AG04450 (cell line): ENCODE measurements at regions not wholly inside any gene's neighbourhood (a gene's known extent, or its start where the extent isn't known, plus 50 kb on each side); places are given as distances from the start of the nearest gene placed in this dataset.

Experiments
- CTCF ChIA-PET: fragments of 300-600, 350-600 bp; formaldehyde crosslinking; extraction: SDS; loops from one replicate; lab custom pipeline; 2022; ENCODE audit warnings: antibody characterized with exemption, inconsistent platforms; lab: Charles Lee
- POLR2A ChIA-PET: fragments of 350-600 bp; formaldehyde crosslinking; extraction: SDS; loops from one replicate; lab custom pipeline; 2021; ENCODE audit warnings: antibody characterized with exemption, inconsistent platforms; lab: Yijun Ruan, JAX
- DNase-seq: peaks from one replicate; pipeline ENCODE4 v3.0.0-alpha.2; 2011; ENCODE audit warnings: low read depth, low spot score
- H3K27ac ChIP-seq: one replicate; pipeline ENCODE4 v1.5.1; 2012; ENCODE audit warnings: low read depth, low read length, control low read depth
- H3K27me3 ChIP-seq: one replicate; pipeline ENCODE4 v1.6.0; 2012; ENCODE audit warnings: low read length; ENCODE audit not compliant: control insufficient read depth, insufficient read depth
- H3K4me3 ChIP-seq: 2 replicates; pipeline ENCODE4 v1.5.1; 2011; ENCODE audit warnings: mild to moderate bottlenecking, low read depth, low read length, control low read depth
- H3K9me3 ChIP-seq: 2 replicates; pipeline ENCODE4 v1.5.1; 2012; ENCODE audit warnings: low read length; ENCODE audit not compliant: control insufficient read depth, insufficient read depth
- TF ChIP-seq, protein P1 (sequence below): IDR thresholded peaks from 2 replicates; pipeline ENCODE4 v1.5.1; 2011; ENCODE audit warnings: low read depth, low read length, control low read depth, inconsistent platforms

- Histone ChIP-seq H3K27ac (no peak overlapping the region), H3K4me3 (no peak overlapping the region), H3K9me3 (peaks cover 8% of the 10 kb centered on the region; the same call in 1 of the 2 replicates), H3K27me3 (no peaks in the 10 kb centered on the region)
- CTCF ChIA-PET: interaction anchor here (0.6 to 0.9 kb wide), 2 partner anchors 9 to 44 kb away, joined by 3 read pairs; no protein-coding TSS in a partner anchor
- DNase-seq: no peak
- TF ChIP-seq, protein P1, sequence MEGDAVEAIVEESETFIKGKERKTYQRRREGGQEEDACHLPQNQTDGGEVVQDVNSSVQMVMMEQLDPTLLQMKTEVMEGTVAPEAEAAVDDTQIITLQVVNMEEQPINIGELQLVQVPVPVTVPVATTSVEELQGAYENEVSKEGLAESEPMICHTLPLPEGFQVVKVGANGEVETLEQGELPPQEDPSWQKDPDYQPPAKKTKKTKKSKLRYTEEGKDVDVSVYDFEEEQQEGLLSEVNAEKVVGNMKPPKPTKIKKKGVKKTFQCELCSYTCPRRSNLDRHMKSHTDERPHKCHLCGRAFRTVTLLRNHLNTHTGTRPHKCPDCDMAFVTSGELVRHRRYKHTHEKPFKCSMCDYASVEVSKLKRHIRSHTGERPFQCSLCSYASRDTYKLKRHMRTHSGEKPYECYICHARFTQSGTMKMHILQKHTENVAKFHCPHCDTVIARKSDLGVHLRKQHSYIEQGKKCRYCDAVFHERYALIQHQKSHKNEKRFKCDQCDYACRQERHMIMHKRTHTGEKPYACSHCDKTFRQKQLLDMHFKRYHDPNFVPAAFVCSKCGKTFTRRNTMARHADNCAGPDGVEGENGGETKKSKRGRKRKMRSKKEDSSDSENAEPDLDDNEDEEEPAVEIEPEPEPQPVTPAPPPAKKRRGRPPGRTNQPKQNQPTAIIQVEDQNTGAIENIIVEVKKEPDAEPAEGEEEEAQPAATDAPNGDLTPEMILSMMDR: no peak
- POLR2A ChIA-PET: no interaction called here
Measured at GRCh38 chr5:92514896-92515295, 1066.1 kb downstream of the NR2F1-AS1 start.

GRCh38 chr5:92513067-92513466 lies 1068.0 kb downstream of the NR2F1-AS1 start:
- ChIA-PET CTCF (no interaction called here), POLR2A (no interaction called here)
- Histone ChIP-seq H3K9me3 (peaks cover 11% of the 10 kb centered on the region; the same call in 1 of the 2 replicates), H3K27ac (no peak overlapping the region), H3K4me3 (no peak overlapping the region), H3K27me3 (no peaks in the 10 kb centered on the region)
- DNase-seq: no peak
- TF ChIP-seq, protein P1: no peak

GRCh38 chr5:92508271-92508670 lies 1072.7 kb downstream of the NR2F1-AS1 start:
- TF ChIP-seq, protein P1: no peak
- peaks cover 5% of the 10 kb centered on the region; the same call in 1 of the 2 replicates for H3K9me3 ChIP-seq
- no peak overlapping the region for H3K27ac ChIP-seq
- CTCF ChIA-PET: interaction anchor here (1.3 kb wide), 1 partner anchor 10 kb away, joined by 6 read pairs; no protein-coding TSS in a partner anchor
- H3K27me3 ChIP-seq: no peaks in the 10 kb centered on the region
- no peak overlapping the region for H3K4me3 ChIP-seq
- no peak for DNase-seq
- POLR2A ChIA-PET: no interaction called here

DNA sequence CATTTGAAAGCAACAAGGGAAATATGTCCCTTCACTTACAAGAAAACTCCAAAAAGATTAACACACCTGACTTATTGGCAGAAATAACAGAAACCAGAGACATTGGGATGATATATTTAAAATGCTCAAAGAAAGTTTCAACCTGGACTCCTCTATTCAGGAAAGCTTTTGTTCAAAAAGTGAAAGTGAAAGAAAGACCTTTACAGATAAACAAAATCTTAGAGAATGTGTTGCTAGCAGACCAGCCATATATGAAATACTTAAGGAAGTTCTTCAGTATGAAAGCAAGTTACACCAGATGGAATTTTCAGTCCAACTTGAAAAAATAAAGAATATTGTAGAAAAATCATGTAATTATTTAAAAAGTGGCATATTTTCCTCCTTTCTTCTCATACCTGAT lies 1075.1 kb downstream of the NR2F1-AS1 start:
- POLR2A ChIA-PET: no interaction called here
- TF ChIP-seq, protein P1: no peak

GRCh38 chr5:92505145-92505544 lies 1075.9 kb downstream of the NR2F1-AS1 start:
- ChIA-PET CTCF (interaction anchor here (0.9 to 1.9 kb wide), 2 partner anchors 10 to 13 kb away, joined by 3 to 11 read pairs; no protein-coding TSS in a partner anchor), POLR2A (no interaction called here)
- Histone ChIP-seq H3K4me3 (no peak overlapping the region), H3K9me3 (peaks cover 5% of the 10 kb centered on the region; the same call in 1 of the 2 replicates), H3K27ac (no peak overlapping the region), H3K27me3 (no peaks in the 10 kb centered on the region)
- no peak for DNase-seq
- TF ChIP-seq, protein P1: no peak

More for the DNA sequence above, 1075.1 kb downstream of the NR2F1-AS1 start:
- Histone ChIP-seq H3K9me3 (peaks cover 5% of the 10 kb centered on the region; the same call in 1 of the 2 replicates), H3K27ac (no peak overlapping the region), H3K27me3 (no peaks in the 10 kb centered on the region), H3K4me3 (peak overlapping the region; percentile 33)
- no peak for DNase-seq
- CTCF ChIA-PET: interaction anchor here (0.9 to 1.9 kb wide), 2 partner anchors 10 to 12 kb away, joined by 3 to 11 read pairs; no protein-coding TSS in a partner anchor
